Naive thymus-derived CD4-positive, alpha-beta T cell (primary cell): ENCODE measurements at regions not wholly inside any gene's neighbourhood (a gene's known extent, or its start where the extent isn't known, plus 50 kb on each side); places are given as distances from the start of the nearest gene placed in this dataset.

Source experiments
- ATAC-seq: fragments of 150-1000 bp; cut with Tn5 transposase; 2 replicates; pipeline ENCODE4 v1.10.0; 2021; ENCODE audit warnings: mild to moderate bottlenecking, moderate library complexity
- CTCF ChIA-PET: fragments of 350-600 bp; sonication (Branson Sonifier 250); formaldehyde crosslinking; loops from one replicate; lab custom pipeline; 2021; ENCODE audit warnings: antibody characterized with exemption; lab: Charles Lee
- POLR2A ChIA-PET: fragments of 350-600 bp; sonication (Branson Sonifier 250); formaldehyde crosslinking; loops from one replicate; lab custom pipeline; 2021; ENCODE audit warnings: antibody characterized with exemption, inconsistent platforms; lab: Charles Lee
- DNase-seq, 9 donors: peaks; one replicate each; pipeline versions ENCODE4 v3.0.0 to v3.0.0-alpha.2; 2020 to 2022; ENCODE audit warnings: mixed read lengths in 1 of 9
- H3K27ac ChIP-seq: one replicate; pipeline ENCODE4 v1.7.0; 2013; ENCODE audit warnings: mild to moderate bottlenecking, low read depth, low read length, moderate library complexity
- H3K27me3 ChIP-seq, 2 donors: one replicate each; pipeline ENCODE4 v1.7.0; 2013; ENCODE audit warnings: low read length in 2 of 2, mild to moderate bottlenecking in 2 of 2, moderate library complexity in 2 of 2; ENCODE audit not compliant: control insufficient read depth in 2 of 2, insufficient read depth in 2 of 2
- H3K36me3 ChIP-seq, 3 experiments: 1 replicate in 2 of 3; 2 replicates in 1 of 3; pipeline ENCODE4 v1.7.0; 2013; ENCODE audit warnings: low read length in 3 of 3, mild to moderate bottlenecking in 3 of 3, moderate library complexity in 1 of 3; ENCODE audit not compliant: insufficient read depth in 3 of 3, control insufficient read depth in 2 of 3
- H3K4me1 ChIP-seq, 2 donors: one replicate each; pipeline ENCODE4 v1.7.0; 2013; ENCODE audit warnings: low read length in 2 of 2, mild to moderate bottlenecking in 2 of 2, moderate library complexity in 1 of 2; ENCODE audit not compliant: control insufficient read depth in 2 of 2, insufficient read depth in 2 of 2
- H3K4me3 ChIP-seq: 2 replicates; pipeline ENCODE4 v1.7.0; 2013; ENCODE audit warnings: mild to moderate bottlenecking, low read length
- H3K9me3 ChIP-seq, 3 experiments: 1 replicate in 2 of 3; 2 replicates in 1 of 3; pipeline ENCODE4 v1.7.0; 2013; ENCODE audit warnings: low read length in 3 of 3; ENCODE audit not compliant: control insufficient read depth in 2 of 3
- H3K27ac Mint-ChIP-seq, 9 donors: one replicate each; pipeline ENCODE4 v1.8.0; 2020 to 2022; ENCODE audit warnings: mixed read lengths in 9 of 9, mild to moderate bottlenecking in 8 of 9, moderate library complexity in 5 of 9, inconsistent platforms in 2 of 9
- H3K27me3 Mint-ChIP-seq, 5 donors: one replicate each; pipeline ENCODE4 v1.8.0; 2021 to 2022; ENCODE audit warnings: mixed read lengths in 5 of 5, mild to moderate bottlenecking in 1 of 5
- H3K36me3 Mint-ChIP-seq, 5 donors: one replicate each; pipeline ENCODE4 v1.8.0; 2020 to 2022; ENCODE audit warnings: mixed read lengths in 5 of 5, mild to moderate bottlenecking in 3 of 5, inconsistent platforms in 1 of 5
- H3K4me1 Mint-ChIP-seq, 7 donors: one replicate each; pipeline ENCODE4 v1.8.0; 2020 to 2022; ENCODE audit warnings: mixed read lengths in 7 of 7, mild to moderate bottlenecking in 3 of 7, inconsistent platforms in 1 of 7
- H3K4me3 Mint-ChIP-seq, 10 donors: one replicate each; pipeline ENCODE4 v1.8.0; 2020 to 2022; ENCODE audit warnings: mild to moderate bottlenecking in 10 of 10, mixed read lengths in 10 of 10, moderate library complexity in 6 of 10, inconsistent platforms in 2 of 10
- H3K9me3 Mint-ChIP-seq, 11 donors: one replicate each; pipeline ENCODE4 v1.8.0; 2020 to 2022; ENCODE audit warnings: mixed read lengths in 11 of 11, mild to moderate bottlenecking in 4 of 11, inconsistent platforms in 1 of 11, moderate library complexity in 1 of 11
- intact Hi-C, 2 donors: fragments of 100-400 bp; cut with micrococcal nuclease; formaldehyde crosslinking; loops; one replicate each; pipeline ENCODE4 v1.15.1; 2023

DNA sequence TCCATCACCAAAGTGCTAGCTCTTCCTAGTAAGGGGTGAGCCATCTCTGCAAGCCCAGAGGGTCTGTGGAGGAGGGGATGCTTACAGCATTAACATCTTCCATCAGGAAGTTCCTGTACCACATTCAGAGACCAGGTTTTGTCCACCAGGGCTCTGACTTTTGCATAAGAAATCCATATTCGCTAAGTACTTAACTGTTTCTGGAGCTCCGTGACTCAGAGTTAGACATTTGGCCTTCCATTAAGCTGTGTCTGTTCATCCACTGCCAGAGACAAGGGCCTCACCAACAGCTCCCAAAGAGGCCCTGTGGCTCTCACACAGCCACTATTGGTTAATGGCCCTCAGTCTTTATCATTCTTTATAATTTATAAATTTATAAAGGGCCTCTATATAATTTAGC lies 144.6 kb downstream of the ADAMTS15 start:
- CTCF ChIA-PET = interaction anchor here (0.7 kb wide), 1 partner anchor 158 kb away, joined by 3 read pairs; no protein-coding TSS in a partner anchor
- H3K27me3 ChIP-seq = no peaks in the 10 kb centered on the region
- H3K9me3 Mint-ChIP-seq = peaks cover 0 to 1% (median 0%) of the 10 kb centered on the region in 11 donors

DNA sequence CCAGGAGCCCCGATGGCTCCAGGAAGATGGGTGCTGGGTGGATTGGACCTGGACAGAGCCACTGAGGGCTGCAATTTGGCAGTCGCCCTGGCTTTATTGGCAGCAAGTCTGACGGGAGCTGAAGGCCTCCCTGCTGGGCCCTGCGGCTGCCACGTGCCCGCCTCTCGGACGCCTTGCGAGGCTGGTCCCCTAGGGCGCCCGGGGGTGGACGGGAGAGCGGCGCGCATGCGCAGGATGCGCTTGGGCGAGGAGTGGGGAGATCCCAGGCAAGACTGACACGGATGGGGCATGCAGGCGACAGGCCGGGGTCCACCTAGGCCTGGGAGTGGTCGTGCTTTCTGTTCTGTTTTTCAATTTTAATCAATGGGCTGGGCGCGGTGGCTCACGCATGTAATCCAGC lies 150.0 kb downstream of the ADAMTS15 start:
- no peak overlapping the region for H3K4me3 Mint-ChIP-seq
- Histone ChIP-seq H3K27me3 (no peaks in the 10 kb centered on the region), H3K27ac (no peak overlapping the region), H3K9me3 (no peaks in the 10 kb centered on the region), H3K4me1 (no peaks in the 10 kb centered on the region), H3K4me3 (no peak overlapping the region), H3K36me3 (no peaks in the 10 kb centered on the region)
- CTCF ChIA-PET = no interaction called here
- peaks cover 0 to 10% (median 0%) of the 10 kb centered on the region in 5 donors for H3K27me3 Mint-ChIP-seq
- H3K4me1 Mint-ChIP-seq = no peaks in the 10 kb centered on the region
- H3K36me3 Mint-ChIP-seq = no peaks in the 10 kb centered on the region
- no peak overlapping the region for H3K27ac Mint-ChIP-seq
- no peak for ATAC-seq
- H3K9me3 Mint-ChIP-seq = peaks cover 0 to 4% (median 0%) of the 10 kb centered on the region in 11 donors
- intact Hi-C loops = loop anchor here in 1 of 2 donors (10.0 kb wide), 1 partner anchor 56 kb away; no protein-coding TSS in a partner anchor
- POLR2A ChIA-PET = no interaction called here
- no peak for DNase-seq

More for the DNA sequence above, 144.6 kb downstream of the ADAMTS15 start:
- Histone ChIP-seq H3K9me3 (no peaks in the 10 kb centered on the region), H3K27ac (no peak overlapping the region), H3K4me1 (no peaks in the 10 kb centered on the region), H3K4me3 (no peak overlapping the region), H3K36me3 (no peaks in the 10 kb centered on the region)
- H3K27me3 Mint-ChIP-seq = peaks cover 0 to 19% (median 5%) of the 10 kb centered on the region in 5 donors
- no peak overlapping the region for H3K4me3 Mint-ChIP-seq
- POLR2A ChIA-PET = no interaction called here
- intact Hi-C loops = loop anchor here in 1 of 2 donors (10.0 kb wide), 1 partner anchor 62 kb away; no protein-coding TSS in a partner anchor
- DNase-seq (no peak), ATAC-seq (no peak)
- H3K27ac Mint-ChIP-seq = no peak overlapping the region
- no peaks in the 10 kb centered on the region for H3K4me1 Mint-ChIP-seq
- H3K36me3 Mint-ChIP-seq = no peaks in the 10 kb centered on the region

DNA sequence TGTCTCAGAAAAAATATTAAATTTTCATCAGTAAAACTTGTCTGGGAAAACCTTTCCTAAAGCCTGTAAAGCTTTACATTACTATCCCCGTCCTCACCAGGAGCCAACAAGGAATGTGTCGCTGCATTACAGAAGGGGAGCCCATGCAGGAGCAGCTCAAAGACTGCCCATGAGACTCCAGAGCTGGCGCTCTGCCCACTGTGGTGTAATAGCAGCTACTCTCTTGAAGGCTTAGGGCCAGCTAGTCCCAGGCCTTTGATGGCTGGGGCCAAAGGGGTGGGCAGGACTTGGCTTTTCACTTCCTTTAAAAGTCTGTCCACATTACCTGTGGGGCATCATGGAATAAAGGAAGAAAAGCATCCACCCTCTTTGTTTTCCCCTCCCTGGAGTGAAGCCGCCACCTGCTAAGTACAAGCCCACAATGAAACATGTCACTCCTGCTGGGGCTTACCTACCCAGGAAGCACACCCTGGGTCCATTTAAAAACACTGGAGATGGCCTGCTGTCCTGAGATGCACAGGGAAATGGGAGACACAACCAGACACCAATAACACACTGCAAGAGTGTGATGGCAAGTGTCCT lies 150.7 kb downstream of the ADAMTS15 start:
- H3K9me3 Mint-ChIP-seq = peaks cover 0 to 4% (median 0%) of the 10 kb centered on the region in 11 donors
- ChIA-PET CTCF (no interaction called here), POLR2A (no interaction called here)
- DNase-seq (no peak), ATAC-seq (no peak)
- H3K27ac Mint-ChIP-seq = no peak overlapping the region
- no peaks in the 10 kb centered on the region for H3K36me3 Mint-ChIP-seq
- Histone ChIP-seq H3K4me3 (no peak overlapping the region), H3K36me3 (no peaks in the 10 kb centered on the region), H3K27me3 (no peaks in the 10 kb centered on the region), H3K9me3 (no peaks in the 10 kb centered on the region), H3K4me1 (no peaks in the 10 kb centered on the region), H3K27ac (no peak overlapping the region)
- H3K4me1 Mint-ChIP-seq = no peaks in the 10 kb centered on the region
- no peak overlapping the region for H3K4me3 Mint-ChIP-seq
- intact Hi-C loops = loop anchor here in 1 of 2 donors (10.0 kb wide), 1 partner anchor 56 kb away; no protein-coding TSS in a partner anchor
- peaks cover 0 to 9% (median 0%) of the 10 kb centered on the region in 5 donors for H3K27me3 Mint-ChIP-seq

DNA sequence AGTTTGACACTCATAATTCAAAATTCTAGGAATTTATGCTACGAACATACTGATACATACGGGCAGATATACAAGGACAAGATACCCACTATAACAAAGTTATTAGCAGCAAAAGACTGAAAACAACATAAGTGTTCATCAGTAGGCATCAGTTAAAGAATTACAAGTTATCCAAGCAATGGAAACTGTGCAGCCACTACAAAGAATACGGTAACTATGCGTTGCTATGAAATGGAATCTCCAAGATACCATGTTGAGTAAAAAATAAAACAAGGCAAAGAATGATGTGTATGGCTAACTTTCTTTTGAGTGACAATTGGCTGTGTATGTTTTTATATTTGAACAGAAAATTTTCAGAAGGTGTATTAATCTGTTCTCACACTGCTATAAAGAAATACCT lies 151.7 kb downstream of the ADAMTS15 start:
- Histone ChIP-seq H3K4me1 (no peaks in the 10 kb centered on the region), H3K27ac (no peak overlapping the region), H3K27me3 (no peaks in the 10 kb centered on the region), H3K4me3 (no peak overlapping the region), H3K9me3 (no peaks in the 10 kb centered on the region), H3K36me3 (no peaks in the 10 kb centered on the region)
- Mint-ChIP-seq H3K27me3 (peaks cover 0 to 2% (median 0%) of the 10 kb centered on the region in 5 donors), H3K9me3 (peaks cover 0 to 4% (median 0%) of the 10 kb centered on the region in 11 donors), H3K27ac (no peak overlapping the region), H3K36me3 (no peaks in the 10 kb centered on the region), H3K4me3 (no peak overlapping the region), H3K4me1 (no peaks in the 10 kb centered on the region)
- ChIA-PET POLR2A (no interaction called here), CTCF (no interaction called here)
- ATAC-seq = no peak
- no peak for DNase-seq
- intact Hi-C loops = no loop called here

DNA sequence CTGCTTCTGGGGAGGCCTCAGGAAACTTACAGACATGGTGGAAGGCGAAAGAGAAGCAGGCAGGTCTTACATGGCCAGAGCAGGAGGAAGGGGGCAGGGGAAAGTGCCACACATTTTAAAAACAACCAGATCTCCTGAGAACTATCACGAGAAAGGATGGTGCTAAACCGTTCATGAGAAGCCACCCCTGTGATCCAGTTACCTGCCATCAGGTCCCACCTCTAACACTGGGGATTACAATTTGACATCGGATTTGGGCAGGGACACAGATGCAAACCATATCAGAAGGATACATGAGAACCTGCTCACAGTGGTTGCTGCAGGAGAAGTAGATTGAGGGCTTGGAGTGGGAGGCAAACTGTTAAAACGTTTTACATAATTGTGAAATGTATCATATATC lies 152.2 kb downstream of the ADAMTS15 start:
- ATAC-seq (no peak), DNase-seq (no peak)
- POLR2A ChIA-PET = no interaction called here
- Histone ChIP-seq H3K36me3 (no peaks in the 10 kb centered on the region), H3K27ac (no peak overlapping the region), H3K9me3 (no peaks in the 10 kb centered on the region), H3K4me3 (no peak overlapping the region), H3K4me1 (no peaks in the 10 kb centered on the region), H3K27me3 (no peaks in the 10 kb centered on the region)
- intact Hi-C loops = no loop called here
- H3K9me3 Mint-ChIP-seq = peaks cover 0 to 4% (median 0%) of the 10 kb centered on the region in 11 donors
- no peak overlapping the region for H3K4me3 Mint-ChIP-seq
- H3K4me1 Mint-ChIP-seq = no peaks in the 10 kb centered on the region
- CTCF ChIA-PET = no interaction called here
- H3K27me3 Mint-ChIP-seq = no peaks in the 10 kb centered on the region
- H3K36me3 Mint-ChIP-seq = no peaks in the 10 kb centered on the region
- no peak overlapping the region for H3K27ac Mint-ChIP-seq

DNA sequence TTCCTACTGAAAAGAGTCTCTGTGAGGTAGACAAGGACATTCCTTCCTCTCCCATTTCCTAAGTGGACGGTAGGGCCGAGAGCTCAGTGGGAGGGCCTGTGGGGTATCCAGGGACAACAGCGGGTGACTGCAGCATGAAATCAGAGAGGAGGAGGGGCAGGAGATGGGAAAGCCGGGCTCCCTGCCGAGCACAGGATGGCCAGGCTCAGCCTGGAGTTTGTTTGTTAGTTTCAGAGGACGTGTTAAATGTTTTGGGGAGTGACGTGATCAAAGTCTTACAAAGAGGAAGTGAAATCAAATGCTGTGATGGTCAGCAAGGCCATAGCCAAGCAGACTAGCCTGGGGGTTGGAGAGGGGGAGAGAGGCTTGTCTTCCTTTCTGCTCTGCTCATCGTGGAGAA lies 152.7 kb downstream of the ADAMTS15 start:
- H3K9me3 ChIP-seq = no peaks in the 10 kb centered on the region
- Mint-ChIP-seq H3K9me3 (peaks cover 0 to 4% (median 0%) of the 10 kb centered on the region in 11 donors), H3K27ac (no peak overlapping the region), H3K36me3 (no peaks in the 10 kb centered on the region), H3K4me1 (no peaks in the 10 kb centered on the region), H3K4me3 (no peak overlapping the region), H3K27me3 (no peaks in the 10 kb centered on the region)
- no peak overlapping the region for H3K27ac ChIP-seq
- H3K27me3 ChIP-seq = no peaks in the 10 kb centered on the region
- DNase-seq (no peak), ATAC-seq (no peak)
- ChIA-PET CTCF (no interaction called here), POLR2A (no interaction called here)
- no peaks in the 10 kb centered on the region for H3K36me3 ChIP-seq
- no peak overlapping the region for H3K4me3 ChIP-seq
- no peaks in the 10 kb centered on the region for H3K4me1 ChIP-seq
- intact Hi-C loops = no loop called here
